DMS114 treated with DMSO at 0.1 percent for 48 hours (cell line): ENCODE measurements at regions not wholly inside any gene's neighbourhood (a gene's known extent, or its start where the extent isn't known, plus 50 kb on each side); places are given as distances from the start of the nearest gene placed in this dataset.

Source experiments
- DNase-seq: peaks from one replicate; lab custom pipeline; 2025; ENCODE audit not compliant: unreplicated experiment; lab: John Stamatoyannopoulos, UW

DNA sequence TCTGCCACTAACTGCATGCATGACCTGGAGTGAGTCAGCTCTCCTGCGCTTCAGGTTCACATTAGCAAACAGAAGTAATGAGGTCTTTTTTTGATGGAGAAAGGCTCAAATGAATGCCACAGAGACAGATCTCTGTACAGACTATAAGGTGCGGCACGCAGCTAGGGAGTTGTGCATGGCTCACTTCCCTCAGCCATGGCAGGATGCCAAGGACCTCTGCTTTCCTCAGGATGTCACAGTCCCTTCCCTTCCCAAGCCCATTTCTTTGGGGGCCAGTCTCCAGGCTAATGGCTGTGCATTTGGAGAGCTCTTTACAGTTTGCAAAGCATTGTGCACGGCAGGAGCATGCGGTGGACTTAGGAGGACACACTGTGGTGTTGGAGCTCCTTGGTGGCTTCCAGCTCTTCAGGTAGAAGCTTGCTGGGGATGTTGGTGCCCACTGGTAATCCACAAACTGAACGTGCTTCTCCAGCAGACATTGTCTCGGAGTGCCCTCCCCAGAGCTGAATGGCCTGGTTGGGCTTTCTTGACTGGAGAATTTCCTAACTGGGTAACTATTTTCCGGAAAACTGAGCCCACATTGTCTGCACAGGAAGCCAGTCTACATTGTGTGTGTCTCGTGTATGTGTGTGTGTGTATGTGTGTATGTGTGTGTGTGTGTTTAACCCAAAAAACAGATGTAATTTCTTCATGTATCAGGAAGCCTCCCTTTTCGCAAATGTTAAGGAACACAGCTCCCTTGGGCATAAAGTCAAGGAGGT is 172.5 kb upstream of the TLE3 start:
- DNase-seq: no peak

DNA sequence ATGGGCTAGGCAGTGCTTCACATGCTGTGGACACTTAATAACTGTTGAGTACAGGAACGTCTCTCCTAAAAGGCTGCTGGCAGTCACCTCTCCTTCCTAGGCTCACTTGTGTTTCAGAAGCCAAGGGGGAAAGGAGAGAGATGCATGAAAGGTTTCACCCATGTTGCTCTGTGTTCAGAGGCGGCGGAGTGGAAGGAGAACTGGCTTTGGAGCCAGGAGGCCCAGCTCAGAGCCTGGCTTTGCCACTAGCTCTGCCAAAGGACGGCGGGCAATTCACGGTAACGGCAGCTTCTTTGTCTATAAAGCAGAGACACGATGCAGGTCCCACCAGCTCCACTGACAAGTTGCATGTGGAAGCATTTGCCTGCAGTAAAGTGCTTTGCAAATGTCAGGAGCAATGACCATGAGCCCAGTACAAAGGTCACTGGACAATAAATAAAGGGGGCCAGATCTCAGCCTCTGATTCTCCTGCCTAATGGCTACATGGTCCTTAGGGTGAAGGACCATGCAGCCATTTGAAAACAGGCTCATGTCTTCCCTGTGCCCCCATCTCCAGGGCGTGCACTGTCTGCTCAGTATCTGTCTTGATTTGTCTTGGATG is 171.7 kb upstream of the TLE3 start:
- no peak for DNase-seq

DNA sequence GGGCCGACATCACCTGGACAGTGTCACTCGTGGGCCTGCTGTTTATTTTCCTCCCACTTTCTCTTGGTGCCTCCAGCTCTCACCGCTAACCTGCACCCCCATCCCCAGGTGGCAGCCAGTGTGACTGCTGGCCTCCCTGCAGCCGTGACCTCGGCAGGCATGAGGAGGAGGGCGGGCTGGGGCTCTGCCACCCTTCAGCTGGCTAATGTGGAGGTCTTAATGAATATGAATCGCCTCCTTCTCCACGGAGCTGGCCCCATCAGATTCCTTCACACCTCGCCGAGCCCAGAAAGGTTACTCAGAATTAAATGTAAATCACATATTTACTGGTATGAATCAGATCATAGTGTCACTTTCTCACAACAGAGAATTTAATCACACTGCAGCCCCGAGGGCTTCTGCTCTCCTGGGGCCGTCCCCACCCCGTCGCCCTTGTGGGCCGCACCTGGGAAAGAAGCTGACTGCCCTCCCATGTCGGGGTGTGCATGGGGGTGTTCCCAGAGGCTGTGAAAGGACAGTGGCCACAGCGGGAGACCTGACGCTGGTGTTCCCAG is 171.1 kb upstream of the TLE3 start:
- DNase-seq: no peak

DNA sequence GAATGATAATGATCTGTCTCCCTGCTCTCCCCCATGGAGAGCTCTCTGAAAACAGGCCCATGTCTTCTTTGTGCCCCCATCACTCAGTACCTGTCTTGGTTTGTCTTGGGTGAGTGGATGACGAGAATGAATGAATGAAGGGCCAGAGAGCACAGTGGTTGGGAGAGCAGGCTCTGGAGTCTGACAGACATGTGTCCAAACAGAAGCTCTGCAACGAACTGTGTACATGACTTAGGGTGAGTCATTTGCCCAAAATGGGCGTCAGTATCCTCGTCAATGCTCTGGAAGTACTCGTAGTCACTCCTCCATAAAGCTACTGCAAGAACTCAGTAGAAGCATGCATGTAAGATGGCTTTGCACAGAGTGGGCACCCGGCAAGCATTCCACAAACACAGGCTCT is 170.2 kb upstream of the TLE3 start:
- no peak for DNase-seq

DNA sequence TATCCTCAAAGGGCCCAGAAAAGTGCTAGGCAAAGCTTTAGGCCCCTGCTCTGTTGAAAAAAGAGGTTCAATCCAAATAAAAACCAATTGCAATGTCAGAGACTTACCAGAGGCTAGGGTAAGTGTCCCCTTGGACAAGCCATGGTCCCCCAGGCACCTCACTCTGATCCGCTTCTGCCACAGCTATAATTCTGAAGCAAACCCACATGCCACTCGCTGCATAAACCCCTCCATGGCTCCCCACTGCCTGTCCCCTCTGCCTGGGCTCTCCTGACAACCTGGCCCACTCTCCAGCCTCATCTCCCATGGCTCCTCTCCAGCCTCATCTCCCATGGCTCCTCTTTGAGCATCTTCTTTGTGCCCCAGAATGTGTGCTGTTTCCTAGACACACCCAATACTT is 169.6 kb upstream of the TLE3 start:
- no peak for DNase-seq

DNA sequence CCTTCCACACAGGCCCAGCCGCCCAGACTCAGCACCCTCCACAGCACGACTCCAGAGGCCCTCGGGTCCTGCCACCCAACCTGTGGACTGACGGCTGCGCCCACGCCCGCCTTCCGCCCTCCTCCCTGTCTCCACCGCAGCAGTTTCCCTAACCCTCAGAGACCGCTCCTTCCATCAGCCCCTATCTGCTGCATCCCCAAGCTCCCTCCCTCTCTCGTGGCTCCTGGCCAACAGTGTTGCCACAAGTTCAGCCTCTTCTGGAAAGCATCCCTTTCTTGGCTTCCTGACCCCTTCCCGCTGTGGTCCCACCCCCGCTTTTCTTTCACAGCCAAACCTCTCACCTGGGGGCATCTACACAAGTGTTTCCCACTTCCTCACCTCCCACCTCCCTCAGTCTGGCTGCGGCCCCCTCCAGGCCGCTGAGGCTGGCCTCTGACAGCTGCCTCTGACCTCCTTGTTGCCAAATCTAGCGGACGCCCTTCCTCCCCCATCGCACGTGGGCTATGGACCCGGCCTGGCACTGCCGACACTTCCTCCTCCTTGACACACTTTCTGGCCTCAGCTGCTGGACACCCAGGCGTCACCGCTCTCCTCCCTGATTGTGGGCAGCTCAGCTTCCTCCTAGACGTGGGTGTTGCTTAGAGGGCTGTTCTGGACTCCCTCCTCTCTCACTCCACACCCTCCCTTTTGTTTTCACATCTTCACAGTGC is 168.8 kb upstream of the TLE3 start:
- DNase-seq: no peak

DNA sequence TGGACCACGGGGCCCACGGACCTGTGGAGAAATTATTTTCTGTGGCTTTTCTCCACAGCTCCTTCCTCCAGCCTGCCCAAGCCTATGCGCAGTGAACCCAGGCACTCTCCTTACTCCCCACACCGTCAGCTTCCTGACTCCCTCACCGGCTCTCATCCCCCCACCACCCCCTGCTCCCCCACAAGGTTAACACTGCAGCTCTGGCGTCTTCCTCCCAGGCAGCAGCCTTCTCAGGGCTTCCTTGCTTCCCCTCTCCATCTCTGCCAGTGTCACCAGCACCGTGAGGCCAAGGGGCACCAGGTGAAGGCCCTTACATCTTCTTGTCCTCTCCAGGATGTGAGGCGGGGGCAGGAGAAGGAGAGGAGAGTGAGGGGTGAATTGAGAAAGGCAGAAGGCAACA is 168.3 kb upstream of the TLE3 start:
- DNase-seq: no peak

DNA sequence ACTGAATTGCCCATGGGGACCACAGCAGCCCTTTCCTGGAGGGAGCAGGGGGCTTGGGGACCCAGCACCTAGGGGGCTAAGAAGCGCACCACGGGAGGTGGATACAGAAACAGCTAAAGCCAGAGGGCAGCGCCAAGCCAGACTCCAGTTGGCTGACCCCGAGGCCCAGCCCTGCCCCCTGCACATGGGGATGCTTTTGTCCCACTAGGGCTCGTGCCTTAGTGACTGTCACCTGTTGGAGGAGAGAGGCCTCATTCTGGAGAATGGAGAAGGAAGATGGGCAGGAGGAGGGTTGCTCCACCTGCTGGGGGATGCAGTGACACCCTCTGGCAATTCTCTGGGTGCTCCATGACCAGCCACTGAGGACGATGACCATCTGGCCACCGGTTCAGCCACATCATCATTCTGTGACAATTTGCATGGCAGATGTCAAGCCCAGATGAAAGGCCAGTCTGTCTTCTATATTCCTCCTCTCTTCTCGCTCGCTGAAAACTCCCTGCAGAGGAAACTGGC is 167.8 kb upstream of the TLE3 start:
- no peak for DNase-seq

DNA sequence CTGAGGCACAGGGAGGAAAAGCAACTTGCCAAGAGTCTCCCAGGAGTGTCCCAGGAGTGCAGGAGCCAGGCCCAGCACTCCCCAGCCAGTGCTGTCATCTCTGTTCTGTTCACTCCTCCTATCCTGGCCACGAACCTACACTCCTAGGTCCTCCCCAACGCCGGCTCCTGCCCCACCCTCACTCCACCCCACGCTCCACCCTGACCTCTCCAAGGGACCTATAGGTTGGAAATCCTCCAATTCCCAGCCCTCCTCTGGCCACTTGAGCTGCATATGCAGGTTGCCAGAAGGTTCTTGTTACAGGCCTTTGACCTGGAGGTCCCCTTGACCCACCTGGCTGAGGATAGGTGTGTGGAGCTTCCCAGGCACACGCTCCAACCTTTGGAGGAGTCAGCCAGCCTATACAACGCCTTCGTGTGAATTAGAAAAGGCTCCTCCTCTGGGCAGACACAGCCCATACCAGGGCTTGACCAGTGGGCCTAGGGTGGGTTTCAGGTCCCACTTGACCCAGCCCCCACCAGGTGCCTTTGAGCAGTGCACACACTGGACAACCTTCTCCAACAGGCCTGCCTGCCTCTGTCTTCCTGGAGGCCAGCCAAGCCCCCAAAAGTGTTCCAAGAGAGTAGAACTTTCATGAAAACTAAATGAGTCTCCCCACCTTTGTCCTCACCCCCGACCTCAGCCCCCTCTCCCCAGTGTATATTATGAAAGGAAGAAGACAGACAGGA is 167.2 kb upstream of the TLE3 start:
- DNase-seq: no peak

DNA sequence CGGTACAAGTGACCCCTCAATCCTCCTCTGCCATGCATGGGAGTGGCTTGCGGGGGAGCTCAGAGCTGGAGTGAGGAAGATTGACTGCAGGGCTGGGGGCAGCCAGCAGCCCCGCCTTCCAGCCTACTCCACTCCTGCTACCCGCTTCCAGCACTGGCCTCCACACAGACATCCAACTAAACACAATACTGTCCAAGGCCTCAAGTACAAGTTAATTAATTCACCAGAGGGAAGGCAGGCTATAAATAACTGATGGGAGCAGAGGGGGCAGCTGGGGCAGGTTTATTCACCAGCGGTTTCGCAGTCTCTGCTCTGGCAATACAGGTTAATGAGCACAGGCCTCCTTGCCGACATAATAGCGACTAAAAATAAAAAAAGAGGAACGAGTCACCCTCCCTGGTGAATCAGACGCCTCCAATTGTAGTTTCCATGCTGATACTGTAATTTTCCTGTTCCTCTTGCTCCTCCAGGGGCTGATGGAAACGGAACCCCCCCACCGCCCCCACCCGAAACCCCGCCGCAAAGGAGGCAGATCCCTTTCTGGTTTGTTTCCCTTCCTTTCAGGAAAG is 166.4 kb upstream of the TLE3 start:
- no peak for DNase-seq

DNA sequence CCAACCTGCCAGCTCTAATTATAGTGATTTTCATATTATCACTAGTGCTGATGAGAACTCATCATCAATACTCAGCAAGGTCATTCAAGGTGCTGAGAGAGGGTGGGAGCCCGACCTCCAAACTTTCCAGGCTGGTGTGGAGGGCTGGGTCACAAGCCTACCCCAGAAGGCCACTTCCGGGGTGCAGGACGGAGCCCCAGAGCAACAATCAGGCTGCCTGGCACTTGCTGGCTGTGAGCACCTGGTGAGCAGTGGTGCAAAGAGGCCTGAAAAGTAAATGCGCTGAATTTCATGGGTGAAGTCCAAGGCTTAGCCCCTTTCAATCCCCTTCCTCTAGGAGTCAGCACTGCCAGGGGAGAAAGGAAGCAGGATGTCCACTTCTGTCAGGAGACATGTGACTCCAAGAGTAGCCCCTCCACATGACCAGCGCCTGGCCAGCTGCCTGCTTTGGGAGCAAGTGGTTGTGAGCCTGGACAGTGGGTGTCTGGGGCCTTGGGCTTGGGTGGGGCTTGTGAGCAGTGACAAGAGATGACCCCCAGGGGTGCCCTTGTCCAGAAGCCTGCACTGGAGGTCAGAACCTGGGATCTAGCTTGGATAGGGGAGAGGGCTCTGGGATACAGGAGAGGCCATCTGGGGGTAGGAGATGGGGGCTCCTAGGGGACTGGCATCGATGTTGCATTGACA is 165.0 kb upstream of the TLE3 start:
- DNase-seq: no peak

DNA sequence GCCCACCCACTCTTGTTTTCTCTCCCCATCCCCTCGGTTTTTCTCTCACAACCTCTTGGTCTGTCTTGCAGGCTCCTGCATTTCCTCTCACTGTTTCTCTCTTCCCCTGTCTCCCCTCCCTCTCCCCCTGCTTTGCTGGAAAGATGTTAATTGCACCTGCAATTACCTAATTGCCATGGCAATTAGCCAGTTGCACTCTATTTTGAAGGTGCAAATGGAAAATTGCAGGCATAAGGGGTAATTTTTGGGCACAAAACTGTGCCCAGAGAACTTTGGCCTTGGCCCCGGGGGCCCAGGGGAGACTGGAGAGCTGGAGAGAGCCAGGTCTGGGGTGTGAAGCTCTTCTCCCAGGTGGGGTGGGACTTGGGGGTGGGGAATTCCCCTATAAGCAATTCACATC is 164.5 kb upstream of the TLE3 start:
- no peak for DNase-seq

DNA sequence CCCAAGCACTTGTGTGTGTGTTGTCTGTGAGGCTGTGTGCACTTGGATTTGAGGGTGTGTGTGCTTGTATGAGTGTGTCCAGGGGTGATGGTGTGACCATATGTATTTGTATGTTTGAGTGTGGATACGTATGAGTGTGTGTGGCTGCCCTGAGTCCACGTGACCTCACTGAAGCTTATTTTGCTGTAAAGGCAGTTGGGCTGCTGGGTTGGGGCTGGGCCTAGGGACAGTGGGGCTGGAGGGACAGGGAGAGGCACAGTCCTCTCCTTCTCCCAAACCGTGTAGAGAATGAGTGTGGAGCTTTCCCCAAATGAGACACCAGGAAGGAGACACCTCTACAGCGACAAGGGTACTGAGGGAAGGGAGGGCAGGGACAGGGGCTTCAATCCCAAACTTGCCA is 163.4 kb upstream of the TLE3 start:
- no peak for DNase-seq

DNA sequence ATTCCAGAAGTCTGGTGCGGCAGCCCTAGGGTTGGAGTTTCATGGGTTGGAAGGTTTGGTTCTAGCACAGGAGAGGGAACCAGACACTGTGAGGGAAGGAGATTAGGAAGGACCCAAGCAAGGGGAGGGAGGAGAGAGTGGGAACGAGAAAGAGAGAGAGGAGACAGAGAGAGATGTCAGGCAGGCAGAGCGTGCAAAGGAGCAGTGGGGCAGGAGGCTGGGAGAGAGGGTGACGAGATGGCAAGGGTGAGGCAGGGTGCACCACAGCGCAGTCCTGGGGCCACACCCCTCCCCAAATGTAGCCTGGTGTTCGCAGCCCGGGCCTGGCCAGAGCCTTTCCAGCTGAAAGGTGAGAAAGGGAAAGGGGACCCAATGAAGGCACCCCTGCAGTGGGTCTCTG is 162.9 kb upstream of the TLE3 start:
- DNase-seq: no peak

DNA sequence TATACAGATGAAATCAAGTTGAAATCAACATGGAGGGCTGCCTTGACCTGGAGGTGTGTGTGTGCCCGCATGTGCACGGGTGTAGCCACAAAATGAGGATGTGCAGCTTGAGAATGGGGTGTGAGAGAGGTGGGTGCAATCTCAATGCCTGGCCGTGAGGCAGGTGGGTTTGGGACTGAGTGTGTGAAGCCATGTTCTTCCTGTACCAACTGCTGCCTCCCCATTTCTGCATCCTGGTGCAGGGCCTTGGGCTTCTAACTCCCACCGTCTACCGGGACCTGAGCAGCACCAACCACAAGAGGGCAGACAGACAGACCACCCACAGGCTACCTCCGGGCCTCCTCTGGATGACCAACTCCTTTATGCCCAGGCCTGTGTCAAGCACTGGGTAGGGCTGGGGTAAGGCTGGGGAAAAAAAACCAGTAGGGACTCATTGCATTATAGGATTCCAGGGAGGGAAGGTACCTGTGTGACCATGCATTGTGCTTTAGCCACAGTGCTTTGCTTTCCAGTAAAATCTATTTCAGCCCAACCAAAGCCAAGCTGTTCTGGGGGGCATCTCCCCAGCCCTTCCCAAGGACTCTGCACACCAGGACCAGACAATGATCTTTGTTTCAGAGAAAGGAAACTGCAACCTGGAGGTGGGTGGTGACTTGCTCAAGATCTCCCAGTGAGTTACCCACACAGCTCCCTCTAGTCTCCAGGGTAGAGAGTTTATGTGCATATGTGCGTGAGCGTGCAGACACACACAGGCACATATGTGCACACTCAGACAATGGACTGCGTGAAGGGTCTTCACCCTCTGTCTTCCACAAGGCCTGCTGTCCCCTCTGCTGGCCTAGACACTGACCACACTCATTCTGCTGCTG is 162.2 kb upstream of the TLE3 start:
- DNase-seq: no peak

DNA sequence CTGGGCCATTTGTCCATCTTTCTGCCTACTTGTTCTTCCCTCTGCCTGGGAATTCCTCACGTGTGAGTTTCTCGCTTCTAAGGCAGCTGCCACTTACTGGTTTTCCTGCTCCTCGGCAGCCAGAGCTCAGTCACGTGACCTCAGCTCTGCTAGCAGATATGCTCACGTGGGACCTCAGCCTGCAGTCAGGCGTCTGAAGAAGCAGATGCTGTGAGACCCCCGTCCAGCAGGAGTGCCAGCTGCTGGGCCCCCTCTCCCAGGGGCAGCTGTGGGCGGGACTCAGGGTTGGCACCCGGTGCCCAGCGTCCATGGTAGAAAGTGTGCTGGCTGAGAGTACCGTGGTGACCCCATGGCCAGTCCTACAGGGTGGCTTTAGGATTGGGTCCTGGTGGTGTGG is 161.3 kb upstream of the TLE3 start:
- DNase-seq: no peak

DNA sequence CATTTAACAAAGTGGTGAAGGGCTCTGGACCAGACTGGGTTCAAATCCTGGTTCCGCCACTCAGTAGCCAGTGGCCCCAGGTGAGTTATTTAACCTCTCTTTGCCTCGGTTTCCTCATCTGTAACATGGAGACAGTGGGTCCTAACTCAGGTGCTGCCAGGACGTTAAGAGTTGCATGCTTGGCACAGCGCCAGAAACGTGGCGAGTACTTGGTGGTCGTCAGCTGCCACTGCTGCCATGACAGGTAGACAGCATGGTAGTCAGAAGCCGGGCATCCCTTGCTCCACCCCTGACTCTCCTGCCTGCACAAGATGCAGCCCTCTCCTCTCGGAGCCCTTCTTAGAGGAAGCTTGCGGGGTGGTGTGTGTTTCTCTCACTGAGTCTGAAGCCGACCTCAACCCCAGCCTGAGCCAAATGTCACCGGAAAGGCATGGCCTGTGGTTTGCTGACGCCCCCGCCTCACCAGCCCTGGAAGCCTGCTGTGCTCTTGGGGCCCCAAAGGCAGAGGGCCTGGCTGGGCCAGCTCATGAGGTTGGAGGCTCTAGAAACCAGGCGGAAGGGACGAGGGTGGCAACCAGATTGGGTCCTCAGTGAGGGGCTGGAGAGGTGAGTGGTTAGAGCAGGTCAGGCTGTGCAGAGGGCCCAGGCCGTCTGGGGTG is 160.8 kb upstream of the TLE3 start:
- DNase-seq: no peak

DNA sequence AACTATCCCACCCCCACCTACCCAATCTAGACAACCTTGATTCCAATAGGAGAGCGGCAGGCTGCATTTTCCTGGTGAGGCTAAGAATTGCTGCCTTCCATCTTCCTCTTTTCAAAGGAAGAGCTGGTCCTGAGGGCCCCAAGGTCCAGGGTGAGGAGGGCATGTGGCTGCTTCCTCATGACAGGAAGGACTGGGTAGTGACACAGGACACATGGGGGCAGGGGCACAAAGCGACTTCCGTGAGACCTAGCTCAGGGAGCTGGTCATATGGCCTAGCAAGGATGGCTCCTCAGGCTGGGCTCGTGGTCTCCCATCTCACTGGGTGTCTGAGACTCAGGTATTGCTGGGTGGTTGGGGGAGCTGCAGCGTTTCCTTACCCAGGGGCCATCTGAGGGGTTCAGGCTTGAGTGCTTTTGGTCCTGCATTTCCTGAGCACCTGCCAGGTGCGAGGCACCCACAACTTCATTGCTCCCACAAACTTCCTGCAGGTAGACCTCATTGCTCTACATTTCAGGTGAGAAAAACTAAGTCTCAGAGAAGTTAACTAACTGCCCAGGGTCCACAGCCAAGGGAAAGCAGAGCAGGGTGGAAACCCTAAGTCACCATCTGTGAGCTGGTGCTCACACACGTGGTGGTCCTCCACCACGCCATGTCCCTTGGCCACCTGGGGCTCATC is 160.0 kb upstream of the TLE3 start:
- no peak for DNase-seq
